GM12864 (cell line): ENCODE measurements at regions not wholly inside any gene's neighbourhood (a gene's known extent, or its start where the extent isn't known, plus 50 kb on each side); places are given as distances from the start of the nearest gene placed in this dataset.

Source experiments
- DNase-seq: peaks from one replicate; pipeline ENCODE4 v3.0.0-alpha.2; 2011; ENCODE audit warnings: low read depth
- H3K4me3 ChIP-seq: 2 replicates; pipeline ENCODE4 v1.5.1; 2011; ENCODE audit warnings: mild to moderate bottlenecking, low read depth, low read length, control low read depth
- CTCF ChIP-seq: IDR thresholded peaks from 2 replicates; pipeline ENCODE4 v1.5.1; 2011; ENCODE audit warnings: low read depth, mild to moderate bottlenecking, moderate library complexity, low read length, control low read depth, inconsistent platforms; ENCODE audit errors: missing control alignments

GRCh38 chr4:137032222-137032621 is 500.1 kb downstream of the PCDH18 start:
- no peak overlapping the region for H3K4me3 ChIP-seq
- DNase-seq: no peak
- no peak for TF ChIP-seq CTCF

GRCh38 chr4:137029026-137029425 is 503.3 kb downstream of the PCDH18 start:
- DNase-seq: no peak
- TF ChIP-seq CTCF: no peak
- H3K4me3 ChIP-seq: no peak overlapping the region

- TF ChIP-seq CTCF: no peak
- H3K4me3 ChIP-seq: no peak overlapping the region
- no peak for DNase-seq
These were observed 506.7 kb downstream of the PCDH18 start for GRCh38 chr4:137025484-137026059.

GRCh38 chr4:137015426-137016409 is 516.6 kb downstream of the PCDH18 start:
- DNase-seq: no peak
- no peak for TF ChIP-seq CTCF
- no peak overlapping the region for H3K4me3 ChIP-seq

- no peak overlapping the region for H3K4me3 ChIP-seq
- TF ChIP-seq CTCF: no peak
- no peak for DNase-seq
These were observed 531.9 kb downstream of the PCDH18 start for GRCh38 chr4:137000432-137000831.

GRCh38 chr4:136992032-136992431 is 540.3 kb downstream of the PCDH18 start:
- H3K4me3 ChIP-seq: no peak overlapping the region
- DNase-seq: no peak
- TF ChIP-seq CTCF: no peak
